ENCODE measurements at regions not wholly inside any gene's neighbourhood (a gene's known extent, or its start where the extent isn't known, plus 50 kb on each side); places are given as distances from the start of the nearest gene placed in this dataset.

DNA sequence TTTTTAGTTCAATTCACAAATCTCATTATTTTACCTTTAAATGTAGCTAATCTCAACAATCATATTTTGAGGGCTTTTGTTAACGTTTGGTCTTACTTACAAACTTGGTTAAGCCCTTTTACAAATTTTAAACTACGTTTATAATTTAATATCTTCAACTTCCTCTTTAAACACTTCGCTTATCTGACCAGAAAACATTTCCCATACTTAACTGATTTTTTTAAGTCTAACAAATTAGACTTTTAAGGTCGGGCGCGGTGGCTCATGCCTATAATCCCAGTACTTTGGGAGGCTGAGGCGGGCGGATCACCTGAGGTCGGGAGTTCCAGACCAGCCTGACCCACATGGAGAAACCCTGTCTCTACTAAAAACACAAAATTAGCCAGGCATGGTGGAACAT is 300.9 kb downstream of the LMX1A start:
- TF ChIP-seq, protein P1, sequence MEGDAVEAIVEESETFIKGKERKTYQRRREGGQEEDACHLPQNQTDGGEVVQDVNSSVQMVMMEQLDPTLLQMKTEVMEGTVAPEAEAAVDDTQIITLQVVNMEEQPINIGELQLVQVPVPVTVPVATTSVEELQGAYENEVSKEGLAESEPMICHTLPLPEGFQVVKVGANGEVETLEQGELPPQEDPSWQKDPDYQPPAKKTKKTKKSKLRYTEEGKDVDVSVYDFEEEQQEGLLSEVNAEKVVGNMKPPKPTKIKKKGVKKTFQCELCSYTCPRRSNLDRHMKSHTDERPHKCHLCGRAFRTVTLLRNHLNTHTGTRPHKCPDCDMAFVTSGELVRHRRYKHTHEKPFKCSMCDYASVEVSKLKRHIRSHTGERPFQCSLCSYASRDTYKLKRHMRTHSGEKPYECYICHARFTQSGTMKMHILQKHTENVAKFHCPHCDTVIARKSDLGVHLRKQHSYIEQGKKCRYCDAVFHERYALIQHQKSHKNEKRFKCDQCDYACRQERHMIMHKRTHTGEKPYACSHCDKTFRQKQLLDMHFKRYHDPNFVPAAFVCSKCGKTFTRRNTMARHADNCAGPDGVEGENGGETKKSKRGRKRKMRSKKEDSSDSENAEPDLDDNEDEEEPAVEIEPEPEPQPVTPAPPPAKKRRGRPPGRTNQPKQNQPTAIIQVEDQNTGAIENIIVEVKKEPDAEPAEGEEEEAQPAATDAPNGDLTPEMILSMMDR (optimal IDR thresholded peaks at IDR 0.05 in 1 of 3, IDR thresholded peaks at IDR 0.05 in 1 of 3, conservative IDR thresholded peaks at IDR 0.05 in 1 of 3; ENCODE audit: extremely low read depth in 1 of 3, insufficient read depth in 2 of 3, low read length in 3 of 3) = no peak
- no peak for TF ChIP-seq EZH2 (IDR thresholded peaks at IDR 0.05; ENCODE audit: low read length)

Data from keratinocyte (primary cell).